Endodermal cell (in vitro differentiated cells): ENCODE measurements at regions not wholly inside any gene's neighbourhood (a gene's known extent, or its start where the extent isn't known, plus 50 kb on each side); places are given as distances from the start of the nearest gene placed in this dataset.

ENCODE experiments used
- DNase-seq: peaks from one replicate; pipeline ENCODE4 v3.0.0-alpha.2; 2017
- H3K27ac ChIP-seq: 2 replicates; pipeline ENCODE4 v1.5.1; 2013; ENCODE audit warnings: mild to moderate bottlenecking, low read depth, low read length, moderate library complexity
- H3K27me3 ChIP-seq: 2 replicates; pipeline ENCODE4 v1.6.1; 2013; ENCODE audit warnings: mild to moderate bottlenecking, low read length, moderate library complexity; ENCODE audit not compliant: insufficient read depth, control insufficient read depth, poor library complexity, severe bottlenecking
- H3K36me3 ChIP-seq: 2 replicates; pipeline ENCODE4 v1.7.0; 2013; ENCODE audit warnings: mild to moderate bottlenecking, low read length, moderate library complexity; ENCODE audit not compliant: control insufficient read depth, insufficient read depth
- H3K4me1 ChIP-seq: one replicate; pipeline ENCODE4 v1.7.0; 2013; ENCODE audit warnings: low read length; ENCODE audit not compliant: control insufficient read depth, insufficient read depth
- H3K4me3 ChIP-seq: 2 replicates; pipeline ENCODE4 v1.5.1; 2013; ENCODE audit warnings: mild to moderate bottlenecking, low read length, moderate library complexity
- H3K9ac ChIP-seq: 2 replicates; pipeline ENCODE4 v1.6.1; 2013; ENCODE audit warnings: mild to moderate bottlenecking, low read length, moderate library complexity; ENCODE audit not compliant: poor library complexity, severe bottlenecking; ENCODE audit errors: extremely low read depth
- H3K9me3 ChIP-seq: 2 replicates; pipeline ENCODE4 v1.6.1; 2013; ENCODE audit warnings: mild to moderate bottlenecking, low read length, moderate library complexity; ENCODE audit not compliant: control insufficient read depth
- H3K27ac Mint-ChIP-seq: 2 replicates; pipeline ENCODE4 v1.8.0; 2020; ENCODE audit warnings: mixed read lengths
- H3K27me3 Mint-ChIP-seq: 2 replicates; pipeline ENCODE4 v1.8.0; 2021; ENCODE audit warnings: mild to moderate bottlenecking, mixed read lengths; ENCODE audit not compliant: insufficient read depth
- H3K36me3 Mint-ChIP-seq: 2 replicates; pipeline ENCODE4 v1.8.0; 2020; ENCODE audit warnings: low read depth, mixed read lengths
- H3K4me1 Mint-ChIP-seq: 2 replicates; pipeline ENCODE4 v1.8.0; 2020; ENCODE audit warnings: mixed read lengths
- H3K4me3 Mint-ChIP-seq: 2 replicates; pipeline ENCODE4 v1.8.0; 2020; ENCODE audit warnings: mild to moderate bottlenecking, moderate library complexity, mixed read lengths
- H3K9me3 Mint-ChIP-seq: 2 replicates; pipeline ENCODE4 v1.8.0; 2020; ENCODE audit warnings: mild to moderate bottlenecking, mixed read lengths
- CTCF ChIP-seq: fragments of 200-600 bp; sonication (generic); conservative IDR thresholded peaks from 2 replicates; pipeline ENCODE4 v1.5.0; 2021; ENCODE audit warnings: antibody characterized with exemption, mild to moderate bottlenecking
- WGBS, 2 experiments: methylation state at CpG; one replicate each; pipeline versions ENCODE4 v1.1.5 to v1.1.7; 2013; ENCODE audit warnings: missing lambda C conversion rate in 2 of 2, mixed read lengths in 1 of 2; ENCODE audit not compliant: insufficient coverage in 1 of 2, insufficient read length in 1 of 2; 5-methylcytosine and 5-hydroxymethylcytosine counted together

- Histone ChIP-seq H3K27ac (no peak overlapping the region), H3K9ac (no peak overlapping the region), H3K27me3 (no peaks in the 10 kb centered on the region), H3K9me3 (peaks cover 8% of the 10 kb centered on the region), H3K36me3 (no peaks in the 10 kb centered on the region), H3K4me3 (no peak overlapping the region), H3K4me1 (peaks cover 4% of the 10 kb centered on the region)
- Mint-ChIP-seq H3K4me1 (peaks cover 18% of the 10 kb centered on the region), H3K4me3 (no peak overlapping the region), H3K9me3 (peaks cover 2% of the 10 kb centered on the region), H3K36me3 (no peaks in the 10 kb centered on the region), H3K27ac (no peak overlapping the region), H3K27me3 (no peaks in the 10 kb centered on the region)
- DNase-seq: no peak
- WGBS, 2 experiments: 90 to 96% methylated on average over 4 to 7 of the region's 7 CpGs
- no peak for TF ChIP-seq CTCF
These were observed 508.6 kb downstream of the TNS3 start for GRCh38 chr7:47073284-47073683.

GRCh38 chr7:47071866-47072265, 510.0 kb downstream of the TNS3 start:
- no peak overlapping the region for H3K4me3 ChIP-seq
- H3K27ac ChIP-seq: no peak overlapping the region
- peaks cover 8% of the 10 kb centered on the region for H3K9me3 ChIP-seq
- Mint-ChIP-seq H3K4me1 (peaks cover 26% of the 10 kb centered on the region), H3K4me3 (no peak overlapping the region), H3K27me3 (no peaks in the 10 kb centered on the region), H3K36me3 (no peaks in the 10 kb centered on the region), H3K9me3 (peaks cover 2% of the 10 kb centered on the region), H3K27ac (no peak overlapping the region)
- no peaks in the 10 kb centered on the region for H3K36me3 ChIP-seq
- WGBS, 2 experiments: 89 to 90% methylated on average over 1 to 3 of the region's 3 CpGs
- no peaks in the 10 kb centered on the region for H3K27me3 ChIP-seq
- no peak overlapping the region for H3K9ac ChIP-seq
- no peak for DNase-seq
- H3K4me1 ChIP-seq: peaks cover 11% of the 10 kb centered on the region
- no peak for TF ChIP-seq CTCF

- DNase-seq: no peak
- Mint-ChIP-seq H3K27me3 (peaks cover 5% of the 10 kb centered on the region), H3K36me3 (no peaks in the 10 kb centered on the region), H3K27ac (no peak overlapping the region), H3K4me1 (peaks cover 17% of the 10 kb centered on the region), H3K9me3 (peaks cover 2% of the 10 kb centered on the region), H3K4me3 (no peak overlapping the region)
- Histone ChIP-seq H3K36me3 (no peaks in the 10 kb centered on the region), H3K4me3 (no peak overlapping the region), H3K27ac (no peak overlapping the region), H3K9ac (no peak overlapping the region), H3K9me3 (peaks cover 8% of the 10 kb centered on the region), H3K27me3 (no peaks in the 10 kb centered on the region), H3K4me1 (peaks cover 8% of the 10 kb centered on the region)
- WGBS, 2 experiments: 93% methylated on average over 9 to 15 of the region's 15 CpGs
- TF ChIP-seq CTCF: no peak
These were observed 512.4 kb downstream of the TNS3 start for GRCh38 chr7:47069385-47070076.
